GM21528 (cell line): ENCODE measurements at regions not wholly inside any gene's neighbourhood (a gene's known extent, or its start where the extent isn't known, plus 50 kb on each side); places are given as distances from the start of the nearest gene placed in this dataset.

Experiments used
- ATAC-seq: cut with Tn5 transposase; IDR thresholded peaks from one replicate; pipeline ENCODE4 v1.9.1; 2021; ENCODE audit warnings: mild to moderate bottlenecking, moderate library complexity; ENCODE audit not compliant: unreplicated experiment, low FRiP score

GRCh38 chr4:126775485-126776106 lies 857.2 kb upstream of the INTU start:
- no peak for ATAC-seq

GRCh38 chr4:126776361-126776760 lies 856.4 kb upstream of the INTU start:
- ATAC-seq = no peak

GRCh38 chr4:126777649-126778048 lies 855.1 kb upstream of the INTU start:
- ATAC-seq = no peak

GRCh38 chr4:126778348-126778747 lies 854.4 kb upstream of the INTU start:
- no peak for ATAC-seq

GRCh38 chr4:126779001-126779400 lies 853.8 kb upstream of the INTU start:
- no peak for ATAC-seq

- no peak for ATAC-seq
Observed at GRCh38 chr4:126779436-126780166, 853.2 kb upstream of the INTU start.

GRCh38 chr4:126783191-126783590 lies 849.6 kb upstream of the INTU start:
- no peak for ATAC-seq

- ATAC-seq = no peak
Observed at GRCh38 chr4:126784966-126785580, 847.7 kb upstream of the INTU start.

- ATAC-seq = no peak
Observed at GRCh38 chr4:126790633-126791032, 842.1 kb upstream of the INTU start.

- ATAC-seq = no peak
Observed at GRCh38 chr4:126794363-126794762, 838.4 kb upstream of the INTU start.

GRCh38 chr4:126798214-126798613 lies 834.5 kb upstream of the INTU start:
- no peak for ATAC-seq

GRCh38 chr4:126799416-126799815 lies 833.3 kb upstream of the INTU start:
- no peak for ATAC-seq

- ATAC-seq = no peak
Observed at GRCh38 chr4:126799971-126800574, 832.7 kb upstream of the INTU start.

GRCh38 chr4:126800575-126801141 lies 832.1 kb upstream of the INTU start:
- no peak for ATAC-seq

- ATAC-seq = no peak
Observed at GRCh38 chr4:126807132-126807531, 825.6 kb upstream of the INTU start.

- no peak for ATAC-seq
Observed at GRCh38 chr4:126812076-126812475, 820.7 kb upstream of the INTU start.

- no peak for ATAC-seq
Observed at GRCh38 chr4:126820631-126821030, 812.1 kb upstream of the INTU start.

GRCh38 chr4:126821152-126821551 lies 811.6 kb upstream of the INTU start:
- ATAC-seq = no peak

- ATAC-seq = no peak
Observed at GRCh38 chr4:126825083-126825482, 807.7 kb upstream of the INTU start.

- ATAC-seq = no peak
Observed at GRCh38 chr4:126827669-126828068, 805.1 kb upstream of the INTU start.

- no peak for ATAC-seq
Observed at GRCh38 chr4:126834854-126835253, 797.9 kb upstream of the INTU start.
